Uterus (tissue), 2 donors: ENCODE measurements at regions not wholly inside any gene's neighbourhood (a gene's known extent, or its start where the extent isn't known, plus 50 kb on each side); places are given as distances from the start of the nearest gene placed in this dataset.

Source experiments
- CTCF ChIP-seq, 4 experiments: fragments of 200-600 bp in 2 of 4; fragments of 450-650 bp in 2 of 4; sonication (generic) in 2 of 4; IDR thresholded peaks; one replicate each; pipeline ENCODE4 v1.5.1; 2016 to 2019; ENCODE audit warnings: antibody characterized with exemption in 4 of 4, mild to moderate bottlenecking in 2 of 4, moderate library complexity in 1 of 4
- POLR2A ChIP-seq, 2 donors: fragments of 450-650 bp; IDR thresholded peaks; one replicate each; pipeline ENCODE4 v1.6.1; 2016; ENCODE audit warnings: antibody characterized with exemption in 2 of 2, mild to moderate bottlenecking in 1 of 2, moderate library complexity in 1 of 2

- TF ChIP-seq CTCF (IDR thresholded peaks at IDR 0.05) (no peak), POLR2A (IDR thresholded peaks at IDR 0.05) (no peak)
Observed at GRCh38 chr2:72043985-72044384, 103.7 kb downstream of the CYP26B1 start.
